ENCODE measurements at regions not wholly inside any gene's neighbourhood (a gene's known extent, or its start where the extent isn't known, plus 50 kb on each side); places are given as distances from the start of the nearest gene placed in this dataset.

DNA sequence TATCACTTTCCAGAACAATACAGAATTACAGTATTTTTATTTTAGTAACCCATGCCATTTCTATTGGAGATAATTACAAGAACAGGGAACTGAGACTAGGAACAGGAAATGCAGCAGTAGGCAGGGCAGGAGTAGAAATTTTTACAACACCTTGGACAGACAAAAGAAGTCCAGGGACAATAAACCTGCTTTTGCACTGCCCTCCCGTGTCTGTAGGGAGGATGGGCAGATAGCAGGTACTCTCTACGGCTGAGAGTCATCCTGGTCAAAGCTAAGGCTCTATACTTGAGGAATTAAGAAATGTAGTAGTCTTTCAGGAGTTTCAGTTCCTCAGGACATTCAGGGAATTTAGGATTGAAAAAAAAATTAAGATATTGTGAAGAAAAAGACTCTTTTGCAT, 63.4 kb downstream of the VAX1 start:
- Histone ChIP-seq H3K9me3 (ENCODE audit: control insufficient read depth in 4 of 4, low read length in 3 of 4) (no peaks in the 10 kb centered on the region), H3K4me1 (ENCODE audit: control insufficient read depth in 4 of 4, insufficient read depth in 4 of 4, low read length in 3 of 4) (no peaks in the 10 kb centered on the region), H3K36me3 (ENCODE audit: control insufficient read depth in 4 of 4, insufficient read depth in 3 of 4, low read depth in 1 of 4, low read length in 3 of 4) (no peaks in the 10 kb centered on the region), H3K27me3 (ENCODE audit: control insufficient read depth in 4 of 4, insufficient read depth in 4 of 4, low read length in 3 of 4) (no peaks in the 10 kb centered on the region), H3K27ac (ENCODE audit: low read depth in 1 of 2, low read length in 2 of 2) (no peak overlapping the region), H3K9ac (ENCODE audit: low read depth in 1 of 2, low read length in 2 of 2) (no peak overlapping the region), H3K4me3 (ENCODE audit: low read depth in 1 of 3, low read length in 3 of 3) (no peak overlapping the region)
- DNase-seq (ENCODE audit: low spot score): no peak
- TF ChIP-seq, protein P1, sequence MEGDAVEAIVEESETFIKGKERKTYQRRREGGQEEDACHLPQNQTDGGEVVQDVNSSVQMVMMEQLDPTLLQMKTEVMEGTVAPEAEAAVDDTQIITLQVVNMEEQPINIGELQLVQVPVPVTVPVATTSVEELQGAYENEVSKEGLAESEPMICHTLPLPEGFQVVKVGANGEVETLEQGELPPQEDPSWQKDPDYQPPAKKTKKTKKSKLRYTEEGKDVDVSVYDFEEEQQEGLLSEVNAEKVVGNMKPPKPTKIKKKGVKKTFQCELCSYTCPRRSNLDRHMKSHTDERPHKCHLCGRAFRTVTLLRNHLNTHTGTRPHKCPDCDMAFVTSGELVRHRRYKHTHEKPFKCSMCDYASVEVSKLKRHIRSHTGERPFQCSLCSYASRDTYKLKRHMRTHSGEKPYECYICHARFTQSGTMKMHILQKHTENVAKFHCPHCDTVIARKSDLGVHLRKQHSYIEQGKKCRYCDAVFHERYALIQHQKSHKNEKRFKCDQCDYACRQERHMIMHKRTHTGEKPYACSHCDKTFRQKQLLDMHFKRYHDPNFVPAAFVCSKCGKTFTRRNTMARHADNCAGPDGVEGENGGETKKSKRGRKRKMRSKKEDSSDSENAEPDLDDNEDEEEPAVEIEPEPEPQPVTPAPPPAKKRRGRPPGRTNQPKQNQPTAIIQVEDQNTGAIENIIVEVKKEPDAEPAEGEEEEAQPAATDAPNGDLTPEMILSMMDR (IDR thresholded peaks at IDR 0.05; ENCODE audit: low read depth, low read length, missing input control): peak; percentile 17
- no peak for TF ChIP-seq TAF1 (conservative IDR thresholded peaks at IDR 0.05)
- TF ChIP-seq RAD21 (IDR thresholded peaks at IDR 0.05): peak; percentile 63 to 66
- 20% methylated on average over 2 of the region's 2 CpGs for WGBS

GRCh38 chr10:117071286-117072050, 66.5 kb upstream of the SHTN1 start:
- Histone ChIP-seq H3K27ac (ENCODE audit: low read depth in 1 of 2, low read length in 2 of 2) (no peak overlapping the region), H3K9ac (ENCODE audit: low read depth in 1 of 2, low read length in 2 of 2) (no peak overlapping the region), H3K36me3 (ENCODE audit: control insufficient read depth in 4 of 4, insufficient read depth in 3 of 4, low read depth in 1 of 4, low read length in 3 of 4) (no peaks in the 10 kb centered on the region), H3K4me1 (ENCODE audit: control insufficient read depth in 4 of 4, insufficient read depth in 4 of 4, low read length in 3 of 4) (no peaks in the 10 kb centered on the region), H3K27me3 (ENCODE audit: control insufficient read depth in 4 of 4, insufficient read depth in 4 of 4, low read length in 3 of 4) (no peaks in the 10 kb centered on the region), H3K9me3 (ENCODE audit: control insufficient read depth in 4 of 4, low read length in 3 of 4) (no peaks in the 10 kb centered on the region), H3K4me3 (ENCODE audit: low read depth in 1 of 3, low read length in 3 of 3) (no peak overlapping the region)
- no peak for DNase-seq (ENCODE audit: low spot score)
- 90% methylated on average over 6 of the region's 6 CpGs for WGBS
- TF ChIP-seq, protein P1 (IDR thresholded peaks at IDR 0.05; ENCODE audit: low read depth, low read length, missing input control): no peak
- TF ChIP-seq SP1 (IDR thresholded peaks at IDR 0.05) (no peak), RXRA (IDR thresholded peaks at IDR 0.05) (no peak), HNF4A (conservative IDR thresholded peaks at IDR 0.05) (no peak), RAD21 (IDR thresholded peaks at IDR 0.05) (no peak)
- TF ChIP-seq, protein P2, sequence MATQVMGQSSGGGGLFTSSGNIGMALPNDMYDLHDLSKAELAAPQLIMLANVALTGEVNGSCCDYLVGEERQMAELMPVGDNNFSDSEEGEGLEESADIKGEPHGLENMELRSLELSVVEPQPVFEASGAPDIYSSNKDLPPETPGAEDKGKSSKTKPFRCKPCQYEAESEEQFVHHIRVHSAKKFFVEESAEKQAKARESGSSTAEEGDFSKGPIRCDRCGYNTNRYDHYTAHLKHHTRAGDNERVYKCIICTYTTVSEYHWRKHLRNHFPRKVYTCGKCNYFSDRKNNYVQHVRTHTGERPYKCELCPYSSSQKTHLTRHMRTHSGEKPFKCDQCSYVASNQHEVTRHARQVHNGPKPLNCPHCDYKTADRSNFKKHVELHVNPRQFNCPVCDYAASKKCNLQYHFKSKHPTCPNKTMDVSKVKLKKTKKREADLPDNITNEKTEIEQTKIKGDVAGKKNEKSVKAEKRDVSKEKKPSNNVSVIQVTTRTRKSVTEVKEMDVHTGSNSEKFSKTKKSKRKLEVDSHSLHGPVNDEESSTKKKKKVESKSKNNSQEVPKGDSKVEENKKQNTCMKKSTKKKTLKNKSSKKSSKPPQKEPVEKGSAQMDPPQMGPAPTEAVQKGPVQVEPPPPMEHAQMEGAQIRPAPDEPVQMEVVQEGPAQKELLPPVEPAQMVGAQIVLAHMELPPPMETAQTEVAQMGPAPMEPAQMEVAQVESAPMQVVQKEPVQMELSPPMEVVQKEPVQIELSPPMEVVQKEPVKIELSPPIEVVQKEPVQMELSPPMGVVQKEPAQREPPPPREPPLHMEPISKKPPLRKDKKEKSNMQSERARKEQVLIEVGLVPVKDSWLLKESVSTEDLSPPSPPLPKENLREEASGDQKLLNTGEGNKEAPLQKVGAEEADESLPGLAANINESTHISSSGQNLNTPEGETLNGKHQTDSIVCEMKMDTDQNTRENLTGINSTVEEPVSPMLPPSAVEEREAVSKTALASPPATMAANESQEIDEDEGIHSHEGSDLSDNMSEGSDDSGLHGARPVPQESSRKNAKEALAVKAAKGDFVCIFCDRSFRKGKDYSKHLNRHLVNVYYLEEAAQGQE (IDR thresholded peaks at IDR 0.05): no peak
